ENCODE measurements at regions not wholly inside any gene's neighbourhood (a gene's known extent, or its start where the extent isn't known, plus 50 kb on each side); places are given as distances from the start of the nearest gene placed in this dataset.
"Not testable (repeated sequence)": the region's sequence is repeated elsewhere in the genome, so short reads cannot be mapped to it uniquely, and the experiment has no call there.

DNA sequence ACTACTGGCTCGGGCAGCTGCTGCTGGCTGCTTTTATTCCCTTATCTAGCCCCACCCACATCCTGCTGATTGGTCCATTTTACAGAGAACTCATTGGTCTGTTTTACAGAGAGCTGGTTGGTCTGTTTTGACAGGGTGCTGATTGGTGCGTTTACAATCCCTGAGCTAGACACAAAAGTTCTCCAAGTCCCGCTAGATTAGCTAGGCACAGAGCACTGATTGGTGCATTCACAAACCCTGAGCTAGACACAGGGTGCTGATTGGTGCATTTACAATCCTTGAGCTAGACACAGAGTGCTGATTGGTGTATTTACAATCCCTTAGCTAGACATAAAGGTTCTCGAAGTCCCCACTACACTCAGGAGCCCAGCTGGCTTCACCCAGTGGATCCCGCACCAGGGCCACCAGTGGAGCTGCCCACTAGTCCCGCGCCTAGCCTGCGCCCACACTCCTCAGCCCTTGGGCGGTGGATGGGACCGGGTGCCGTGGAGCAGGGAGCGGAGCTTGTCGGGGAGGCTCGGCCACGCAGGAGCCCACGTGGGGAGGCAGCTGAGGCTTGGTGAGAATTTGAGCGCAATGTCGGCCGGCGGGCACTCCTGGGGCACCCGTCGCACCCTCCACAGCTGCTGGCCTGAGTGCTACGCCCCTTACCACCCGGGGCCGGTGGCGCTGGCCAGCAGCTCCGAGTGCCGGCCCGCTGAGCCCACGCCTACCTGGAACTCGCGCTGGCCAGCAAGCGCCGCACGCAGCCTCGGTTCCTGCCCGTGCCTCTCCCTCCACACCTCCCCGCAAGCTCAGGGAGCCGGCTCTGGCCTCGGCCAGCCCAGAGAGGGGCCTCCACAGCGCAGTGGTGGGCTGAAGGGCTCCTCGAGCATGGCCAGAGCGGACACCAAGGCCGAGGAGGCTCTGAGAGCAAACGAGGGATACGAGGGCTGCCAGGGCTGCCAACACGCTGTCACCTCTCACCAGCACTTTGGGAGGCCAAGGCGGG lies 91.1 kb upstream of the HS3ST2 start:
- not testable (repeated sequence) for TF ChIP-seq CHD2 (IDR thresholded peaks at IDR 0.05; ENCODE audit: low read depth, low read length); NFE2L1 (tag; IDR thresholded peaks at IDR 0.05; ENCODE audit: borderline replicate concordance, low read depth); FOXA1 (IDR thresholded peaks at IDR 0.05; ENCODE audit: borderline replicate concordance); ZNF140 (CRISPR knock-in tag; IDR thresholded peaks at IDR 0.05); HDGF (IDR thresholded peaks at IDR 0.05); EZH2 (IDR thresholded peaks at IDR 0.05; ENCODE audit: borderline replicate concordance, low read depth, low read length)
- TF ChIP-seq, protein P1, sequence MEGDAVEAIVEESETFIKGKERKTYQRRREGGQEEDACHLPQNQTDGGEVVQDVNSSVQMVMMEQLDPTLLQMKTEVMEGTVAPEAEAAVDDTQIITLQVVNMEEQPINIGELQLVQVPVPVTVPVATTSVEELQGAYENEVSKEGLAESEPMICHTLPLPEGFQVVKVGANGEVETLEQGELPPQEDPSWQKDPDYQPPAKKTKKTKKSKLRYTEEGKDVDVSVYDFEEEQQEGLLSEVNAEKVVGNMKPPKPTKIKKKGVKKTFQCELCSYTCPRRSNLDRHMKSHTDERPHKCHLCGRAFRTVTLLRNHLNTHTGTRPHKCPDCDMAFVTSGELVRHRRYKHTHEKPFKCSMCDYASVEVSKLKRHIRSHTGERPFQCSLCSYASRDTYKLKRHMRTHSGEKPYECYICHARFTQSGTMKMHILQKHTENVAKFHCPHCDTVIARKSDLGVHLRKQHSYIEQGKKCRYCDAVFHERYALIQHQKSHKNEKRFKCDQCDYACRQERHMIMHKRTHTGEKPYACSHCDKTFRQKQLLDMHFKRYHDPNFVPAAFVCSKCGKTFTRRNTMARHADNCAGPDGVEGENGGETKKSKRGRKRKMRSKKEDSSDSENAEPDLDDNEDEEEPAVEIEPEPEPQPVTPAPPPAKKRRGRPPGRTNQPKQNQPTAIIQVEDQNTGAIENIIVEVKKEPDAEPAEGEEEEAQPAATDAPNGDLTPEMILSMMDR (IDR thresholded peaks at IDR 0.05 in 2 of 3, conservative IDR thresholded peaks at IDR 0.05 in 1 of 3; ENCODE audit: insufficient read depth in 2 of 3, low read depth in 1 of 3, low read length in 3 of 3): not testable (repeated sequence)

Measured in K562 (cell line).